ENCODE measurements at regions not wholly inside any gene's neighbourhood (a gene's known extent, or its start where the extent isn't known, plus 50 kb on each side); places are given as distances from the start of the nearest gene placed in this dataset.

DNA sequence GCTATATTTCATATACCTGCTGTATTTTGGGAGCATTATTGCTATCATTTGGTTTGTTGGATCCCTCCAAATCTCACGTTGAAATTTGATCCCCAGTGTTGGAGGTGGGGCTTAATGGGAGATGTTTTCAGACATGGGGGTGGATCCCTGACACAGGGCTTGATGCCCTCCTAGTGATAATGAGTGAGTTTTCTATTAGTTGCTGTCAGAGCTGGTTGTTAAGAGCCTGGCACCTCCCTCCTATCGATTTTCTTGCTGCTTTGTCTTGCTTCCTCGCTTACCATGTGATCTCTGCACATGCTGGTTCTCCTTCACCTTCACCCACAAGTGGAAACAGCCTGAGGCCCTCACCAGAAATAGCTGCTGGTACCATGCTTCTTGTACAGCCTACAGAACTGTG lies 259.9 kb upstream of the STARD13 start:
- TF ChIP-seq GATA2 (IDR thresholded peaks at IDR 0.05; ENCODE audit: low read depth, low read length) (no peak), GATA3 (IDR thresholded peaks at IDR 0.05; ENCODE audit: low read depth, low read length) (no peak)
